Vagina (tissue), 2 donors: ENCODE measurements at regions not wholly inside any gene's neighbourhood (a gene's known extent, or its start where the extent isn't known, plus 50 kb on each side); places are given as distances from the start of the nearest gene placed in this dataset.
A peak's percentile ranks its signal among the peaks of the same experiment; 100 is the strongest.

Source experiments
- POLR2A ChIP-seq, 2 donors: fragments of 450-650 bp; IDR thresholded peaks; one replicate each; pipeline ENCODE4 v1.6.1; 2017; ENCODE audit warnings: antibody characterized with exemption in 2 of 2, mild to moderate bottlenecking in 2 of 2, moderate library complexity in 2 of 2
- POLR2AphosphoS5 ChIP-seq, 2 donors: sonication (generic); formaldehyde crosslinking; IDR thresholded peaks; one replicate each; pipeline ENCODE4 v1.9.0; 2017; ENCODE audit warnings: antibody characterized with exemption in 2 of 2, mild to moderate bottlenecking in 2 of 2, low read depth in 1 of 2; ENCODE audit not compliant: insufficient read depth in 1 of 2
- TF ChIP-seq, protein P1 (sequence below), 3 experiments: fragments of 450-650 bp in 2 of 3; fragments of 200-600 bp in 1 of 3; sonication (generic) in 1 of 3; IDR thresholded peaks; one replicate each; pipeline ENCODE4 v1.5.1; 2017 to 2019; ENCODE audit warnings: antibody characterized with exemption in 3 of 3, mild to moderate bottlenecking in 2 of 3, moderate library complexity in 2 of 3

DNA sequence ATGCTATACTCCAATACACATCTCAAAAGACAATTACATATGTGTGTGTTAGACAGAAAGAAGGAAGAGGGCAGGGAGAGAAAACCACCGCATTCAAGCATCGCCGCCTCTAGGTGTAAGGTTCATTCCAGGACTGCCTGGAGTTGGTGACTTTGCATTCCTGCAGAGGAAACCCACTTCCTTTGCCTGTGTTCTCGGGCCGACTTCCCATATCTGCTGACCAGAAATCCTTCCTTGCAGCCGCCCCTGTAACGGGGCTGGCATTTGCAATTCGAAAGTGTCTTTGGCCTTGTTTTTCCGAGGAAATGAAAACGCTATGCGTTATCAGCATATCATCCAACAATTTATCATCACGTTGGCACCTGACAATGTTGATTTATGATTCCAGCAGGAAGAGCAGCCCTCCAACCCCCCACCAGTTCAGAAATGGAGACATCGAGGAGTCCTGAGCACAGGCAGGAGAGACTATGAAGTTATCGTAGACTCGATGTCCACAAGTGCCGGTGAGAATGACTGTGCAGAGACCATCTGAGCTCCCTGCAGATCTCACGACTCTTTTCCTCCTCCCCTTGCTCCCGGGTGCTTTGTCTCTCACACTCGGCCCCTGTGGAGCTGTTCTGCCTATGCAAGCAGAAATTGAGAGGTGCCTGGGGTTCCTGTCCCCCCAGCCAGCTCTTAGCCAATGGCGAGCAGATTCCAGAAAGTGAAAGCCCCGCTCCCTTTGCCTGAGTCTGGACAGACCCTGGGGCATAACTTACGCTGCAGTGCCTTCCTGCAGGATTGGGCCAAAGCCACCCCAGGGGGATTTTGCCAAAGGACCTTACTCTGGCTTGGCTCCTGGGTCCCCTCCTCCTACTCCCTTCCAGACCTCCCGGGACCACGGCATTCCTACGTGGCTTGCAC lies 68.9 kb upstream of the FOXK1 start:
- TF ChIP-seq, protein P1, sequence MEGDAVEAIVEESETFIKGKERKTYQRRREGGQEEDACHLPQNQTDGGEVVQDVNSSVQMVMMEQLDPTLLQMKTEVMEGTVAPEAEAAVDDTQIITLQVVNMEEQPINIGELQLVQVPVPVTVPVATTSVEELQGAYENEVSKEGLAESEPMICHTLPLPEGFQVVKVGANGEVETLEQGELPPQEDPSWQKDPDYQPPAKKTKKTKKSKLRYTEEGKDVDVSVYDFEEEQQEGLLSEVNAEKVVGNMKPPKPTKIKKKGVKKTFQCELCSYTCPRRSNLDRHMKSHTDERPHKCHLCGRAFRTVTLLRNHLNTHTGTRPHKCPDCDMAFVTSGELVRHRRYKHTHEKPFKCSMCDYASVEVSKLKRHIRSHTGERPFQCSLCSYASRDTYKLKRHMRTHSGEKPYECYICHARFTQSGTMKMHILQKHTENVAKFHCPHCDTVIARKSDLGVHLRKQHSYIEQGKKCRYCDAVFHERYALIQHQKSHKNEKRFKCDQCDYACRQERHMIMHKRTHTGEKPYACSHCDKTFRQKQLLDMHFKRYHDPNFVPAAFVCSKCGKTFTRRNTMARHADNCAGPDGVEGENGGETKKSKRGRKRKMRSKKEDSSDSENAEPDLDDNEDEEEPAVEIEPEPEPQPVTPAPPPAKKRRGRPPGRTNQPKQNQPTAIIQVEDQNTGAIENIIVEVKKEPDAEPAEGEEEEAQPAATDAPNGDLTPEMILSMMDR (IDR thresholded peaks at IDR 0.05) = no peak
- TF ChIP-seq POLR2AphosphoS5 (IDR thresholded peaks at IDR 0.05; ENCODE audit: insufficient read depth in 1 of 2, low read depth in 1 of 2) (peak in 1 of 2 donors; percentile 30), POLR2A (IDR thresholded peaks at IDR 0.05) (no peak)
